NCI-H82 treated with DMSO at 0.1 percent for 48 hours (cell line): ENCODE measurements at regions not wholly inside any gene's neighbourhood (a gene's known extent, or its start where the extent isn't known, plus 50 kb on each side); places are given as distances from the start of the nearest gene placed in this dataset.

Source experiments
- DNase-seq: peaks from one replicate; lab custom pipeline; 2025; ENCODE audit not compliant: unreplicated experiment; lab: John Stamatoyannopoulos, UW

GRCh38 chr5:12292610-12293204, 388.5 kb upstream of the CTNND2 start:
- peak; percentile 9 for DNase-seq

- no peak for DNase-seq
Observed at GRCh38 chr5:12284604-12285003, 380.4 kb upstream of the CTNND2 start.

- no peak for DNase-seq
Observed at GRCh38 chr5:12277504-12278192, 373.4 kb upstream of the CTNND2 start.

GRCh38 chr5:12274236-12274635, 370.0 kb upstream of the CTNND2 start:
- no peak for DNase-seq

- DNase-seq, result no peak
Observed at GRCh38 chr5:12272389-12272788, 368.1 kb upstream of the CTNND2 start.

GRCh38 chr5:12270914-12271313, 366.7 kb upstream of the CTNND2 start:
- DNase-seq, result no peak

- DNase-seq, result no peak
Observed at GRCh38 chr5:12269164-12269563, 364.9 kb upstream of the CTNND2 start.

GRCh38 chr5:12258549-12258948, 354.3 kb upstream of the CTNND2 start:
- DNase-seq, result no peak

GRCh38 chr5:12250454-12250853, 346.2 kb upstream of the CTNND2 start:
- DNase-seq, result no peak

GRCh38 chr5:12248831-12249230, 344.6 kb upstream of the CTNND2 start:
- DNase-seq, result no peak

- DNase-seq, result no peak
Observed at GRCh38 chr5:12246036-12246435, 341.8 kb upstream of the CTNND2 start.

- DNase-seq, result no peak
Observed at GRCh38 chr5:12245429-12245828, 341.2 kb upstream of the CTNND2 start.

GRCh38 chr5:12242950-12243888, 339.0 kb upstream of the CTNND2 start:
- DNase-seq, result no peak

GRCh38 chr5:12237837-12238575, 333.8 kb upstream of the CTNND2 start:
- no peak for DNase-seq

- DNase-seq, result no peak
Observed at GRCh38 chr5:12230659-12231058, 326.4 kb upstream of the CTNND2 start.

GRCh38 chr5:12217039-12217438, 312.8 kb upstream of the CTNND2 start:
- no peak for DNase-seq

GRCh38 chr5:12214267-12215015, 310.2 kb upstream of the CTNND2 start:
- DNase-seq, result no peak

GRCh38 chr5:12208366-12209100, 304.3 kb upstream of the CTNND2 start:
- no peak for DNase-seq

- no peak for DNase-seq
Observed at GRCh38 chr5:12204761-12205160, 300.5 kb upstream of the CTNND2 start.

- no peak for DNase-seq
Observed at GRCh38 chr5:12193536-12193935, 289.3 kb upstream of the CTNND2 start.
